AG09309 (cell line): ENCODE measurements at regions not wholly inside any gene's neighbourhood (a gene's known extent, or its start where the extent isn't known, plus 50 kb on each side); places are given as distances from the start of the nearest gene placed in this dataset.

ENCODE experiments used
- DNase-seq: peaks from one replicate; pipeline ENCODE4 v3.0.0-alpha.2; 2010; ENCODE audit warnings: low read depth
- H3K4me3 ChIP-seq: 2 replicates; pipeline ENCODE4 v1.5.1; 2011; ENCODE audit warnings: mild to moderate bottlenecking, low read depth, low read length, moderate library complexity; ENCODE audit not compliant: control insufficient read depth
- TF ChIP-seq, protein P1 (sequence below): IDR thresholded peaks from 2 replicates; pipeline ENCODE4 v1.5.1; 2011; ENCODE audit warnings: mild to moderate bottlenecking, low read depth, low read length, inconsistent platforms; ENCODE audit not compliant: insufficient read depth, control insufficient read depth; ENCODE audit errors: missing control alignments

DNA sequence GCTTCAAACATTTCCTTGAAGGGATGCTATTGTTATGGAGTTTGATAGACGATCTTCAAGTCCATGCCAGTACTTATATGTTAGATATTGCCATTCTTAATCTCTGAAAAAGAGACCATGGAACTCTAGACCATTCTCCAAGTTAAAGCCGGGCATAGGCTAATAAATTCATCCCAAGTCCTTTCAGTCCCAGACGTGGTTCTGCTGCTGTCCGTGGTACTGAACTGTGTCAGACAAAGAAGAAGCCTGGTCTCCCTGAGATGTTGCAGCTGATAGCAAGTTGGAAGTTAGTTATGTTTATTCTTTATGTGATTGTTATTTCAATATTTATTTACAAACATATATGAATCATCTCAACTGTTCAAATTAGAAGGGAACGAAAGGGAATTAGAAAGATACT, 158.7 kb downstream of the NMUR2 start:
- DNase-seq = no peak
- TF ChIP-seq, protein P1, sequence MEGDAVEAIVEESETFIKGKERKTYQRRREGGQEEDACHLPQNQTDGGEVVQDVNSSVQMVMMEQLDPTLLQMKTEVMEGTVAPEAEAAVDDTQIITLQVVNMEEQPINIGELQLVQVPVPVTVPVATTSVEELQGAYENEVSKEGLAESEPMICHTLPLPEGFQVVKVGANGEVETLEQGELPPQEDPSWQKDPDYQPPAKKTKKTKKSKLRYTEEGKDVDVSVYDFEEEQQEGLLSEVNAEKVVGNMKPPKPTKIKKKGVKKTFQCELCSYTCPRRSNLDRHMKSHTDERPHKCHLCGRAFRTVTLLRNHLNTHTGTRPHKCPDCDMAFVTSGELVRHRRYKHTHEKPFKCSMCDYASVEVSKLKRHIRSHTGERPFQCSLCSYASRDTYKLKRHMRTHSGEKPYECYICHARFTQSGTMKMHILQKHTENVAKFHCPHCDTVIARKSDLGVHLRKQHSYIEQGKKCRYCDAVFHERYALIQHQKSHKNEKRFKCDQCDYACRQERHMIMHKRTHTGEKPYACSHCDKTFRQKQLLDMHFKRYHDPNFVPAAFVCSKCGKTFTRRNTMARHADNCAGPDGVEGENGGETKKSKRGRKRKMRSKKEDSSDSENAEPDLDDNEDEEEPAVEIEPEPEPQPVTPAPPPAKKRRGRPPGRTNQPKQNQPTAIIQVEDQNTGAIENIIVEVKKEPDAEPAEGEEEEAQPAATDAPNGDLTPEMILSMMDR = no peak
- H3K4me3 ChIP-seq = no peak overlapping the region

DNA sequence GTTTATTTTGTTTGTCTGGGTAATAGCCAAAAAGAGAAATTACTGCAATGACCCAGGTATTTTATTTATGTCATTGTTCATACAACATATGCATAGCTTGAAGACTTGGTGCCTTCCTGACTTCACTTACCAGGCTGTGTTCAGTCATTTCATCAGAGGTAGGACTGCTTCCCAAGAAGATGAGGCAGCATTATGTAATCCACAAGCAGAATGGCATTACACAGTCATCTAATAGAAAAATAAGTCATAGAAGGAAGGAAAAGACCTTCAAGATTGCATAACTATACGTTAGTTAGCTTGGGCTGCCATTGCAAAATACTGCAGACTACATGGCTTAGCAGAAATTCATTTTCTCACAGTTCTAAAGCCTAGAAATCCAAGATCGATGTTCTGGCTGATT, 167.5 kb downstream of the NMUR2 start:
- TF ChIP-seq, protein P1 = no peak
- no peak for DNase-seq
- no peak overlapping the region for H3K4me3 ChIP-seq

DNA sequence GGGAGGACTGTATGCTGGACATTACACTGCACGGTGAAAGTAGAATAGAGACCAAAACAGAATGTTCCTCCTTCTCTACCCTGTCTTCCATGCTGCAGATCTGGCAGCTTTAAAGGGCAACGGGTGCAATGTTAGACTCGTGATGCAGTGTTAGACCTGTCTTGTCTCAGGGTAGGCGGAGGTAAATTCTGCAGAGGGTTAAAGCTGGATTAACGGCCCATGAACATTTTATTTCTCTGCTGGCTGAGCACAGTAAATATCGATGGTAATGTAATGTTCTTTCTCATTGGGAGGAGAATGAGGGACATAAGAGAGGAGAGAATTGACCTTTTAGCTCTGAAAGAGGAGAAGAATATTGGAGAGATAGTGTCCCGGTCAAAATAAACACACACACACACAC, 178.9 kb downstream of the NMUR2 start:
- no peak overlapping the region for H3K4me3 ChIP-seq
- no peak for DNase-seq
- TF ChIP-seq, protein P1 = no peak

DNA sequence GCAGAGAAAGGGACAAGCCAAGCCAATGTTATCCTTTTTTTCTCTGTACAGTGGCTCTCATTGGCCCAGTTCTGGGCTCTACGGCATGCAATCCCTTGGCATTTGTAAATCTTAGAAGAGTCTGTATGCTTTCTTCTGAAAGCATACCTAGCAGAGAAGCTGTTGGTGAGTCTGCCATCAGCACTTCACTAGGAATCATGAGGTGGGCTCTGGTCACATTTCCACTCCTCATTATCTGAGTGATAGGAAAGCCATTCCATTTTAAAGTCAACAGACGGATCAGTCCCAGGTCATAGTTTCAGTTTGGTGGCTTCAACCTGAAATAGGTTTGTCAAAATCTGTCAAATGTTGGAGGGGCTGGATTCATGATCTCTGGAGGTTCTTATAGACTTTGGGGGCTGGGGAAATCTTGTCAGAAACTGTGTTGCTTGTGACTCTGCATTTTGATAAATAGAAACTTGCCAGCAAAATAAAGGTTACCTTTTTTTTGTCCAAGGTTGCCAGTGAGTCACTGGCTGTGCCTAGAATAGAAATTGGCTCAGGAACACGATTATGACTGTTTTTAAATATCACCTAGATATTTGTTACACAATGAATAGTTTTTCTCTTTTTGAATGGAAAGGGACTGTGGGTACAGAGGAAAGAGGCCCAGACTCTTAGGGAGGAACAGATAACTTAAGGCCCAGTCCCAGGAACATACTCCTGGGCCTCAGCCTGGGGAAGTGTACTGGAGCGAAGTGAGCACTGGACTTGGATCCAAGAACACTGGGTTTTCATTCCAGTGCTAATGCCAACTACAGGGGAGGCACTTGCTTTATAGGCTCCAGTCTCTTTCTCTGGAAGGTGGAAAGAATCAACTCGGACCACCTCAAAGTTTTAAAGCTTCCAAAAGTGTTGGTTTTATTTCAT, 183.1 kb downstream of the NMUR2 start:
- TF ChIP-seq, protein P1 = no peak
- no peak overlapping the region for H3K4me3 ChIP-seq

DNA sequence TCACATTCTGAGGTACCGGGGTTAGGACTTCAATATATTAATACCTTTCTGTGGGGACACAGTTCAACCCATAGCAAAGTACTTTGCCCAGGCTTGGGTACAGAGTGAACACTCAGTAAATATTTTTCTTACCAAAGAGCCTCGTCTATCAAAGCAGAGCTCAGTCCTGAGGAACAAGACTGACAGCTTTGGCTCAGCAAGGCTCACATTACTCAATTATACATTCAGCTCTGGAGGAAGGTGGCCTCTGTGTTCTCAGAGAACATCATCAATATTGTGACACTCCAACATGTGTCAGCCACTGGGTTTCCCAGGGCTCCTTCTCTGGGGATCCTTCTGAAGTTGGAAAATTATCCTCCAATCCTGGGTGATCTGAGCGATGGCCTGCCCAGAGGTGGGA, 186.4 kb downstream of the NMUR2 start:
- H3K4me3 ChIP-seq = no peak overlapping the region
- TF ChIP-seq, protein P1 = no peak
- DNase-seq = no peak

More for the DNA sequence above, 183.1 kb downstream of the NMUR2 start:
- DNase-seq = no peak

DNA sequence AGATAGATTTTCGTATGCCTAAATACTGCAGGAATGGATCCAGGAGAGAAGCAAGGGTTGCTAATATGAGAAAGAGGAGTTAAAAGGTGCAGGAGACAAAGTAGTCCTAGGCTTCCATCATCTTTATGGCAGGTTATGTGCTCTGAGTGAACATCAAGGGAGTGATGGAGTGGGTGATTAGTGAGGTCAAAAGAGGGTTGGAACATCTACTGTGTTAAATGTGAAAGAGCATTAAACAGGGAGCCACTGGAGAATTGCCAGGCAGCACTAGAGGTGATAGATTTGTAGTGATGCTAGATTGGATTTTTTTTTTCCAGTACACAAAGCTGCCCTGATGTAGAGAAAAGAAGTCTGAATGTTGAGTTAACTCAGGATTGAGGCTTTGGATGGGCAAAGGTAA, 199.3 kb downstream of the NMUR2 start:
- DNase-seq = no peak
- H3K4me3 ChIP-seq = no peak overlapping the region
- TF ChIP-seq, protein P1 = no peak
